HCT116 (cell line): ENCODE measurements at regions not wholly inside any gene's neighbourhood (a gene's known extent, or its start where the extent isn't known, plus 50 kb on each side); places are given as distances from the start of the nearest gene placed in this dataset.

ENCODE experiments used
- ATAC-seq: fragments of 200-7000 bp; cut with Tn5 transposase; 2 replicates; pipeline ENCODE4 v1.9.1; 2020; ENCODE audit warnings: mild to moderate bottlenecking, moderate library complexity
- BruUV-seq: library from RNA; stranded (reverse); fragments of 400-500 nt; replicated peaks from 2 replicates; lab custom pipeline; 2021; lab: Mats Ljungman, UMichigan
- CTCF ChIA-PET: fragments of 300-600 bp; sonication (Branson Sonifier 250); formaldehyde crosslinking; loops from one replicate; lab custom pipeline; 2021; ENCODE audit warnings: antibody characterized with exemption; lab: Charles Lee
- POLR2A ChIA-PET: fragments of 300-600, 350-600 bp; sonication (Branson Sonifier 250); formaldehyde crosslinking; loops from one replicate; lab custom pipeline; 2021; ENCODE audit warnings: antibody characterized with exemption; lab: Charles Lee
- RAD21 ChIA-PET, 2 experiments: fragments of 300-600 bp; sonication (Branson Sonifier 250); formaldehyde crosslinking; loops; one replicate each; lab custom pipeline; 2023; ENCODE audit warnings: low total read pairs in 2 of 2; ENCODE audit not compliant: uncharacterized antibody in 2 of 2, unreplicated experiment in 2 of 2, low non-redundant PET in 1 of 2; lab: Charles Lee
- DNase-seq: peaks from one replicate; pipeline ENCODE4 v3.0.0-alpha.2; 2010; ENCODE audit warnings: low read depth, low spot score
- H2AFZ ChIP-seq: fragments of 200-600 bp; shearing (Covaris generic), sonication (generic); 2 replicates; pipeline ENCODE4 v1.6.1; 2017; ENCODE audit warnings: low read depth, mixed run types, mixed read lengths, antibody characterized with exemption, low read length; ENCODE audit not compliant: poor library complexity, severe bottlenecking
- H3K27ac ChIP-seq: 2 replicates; pipeline ENCODE4 v1.5.1; 2012; ENCODE audit warnings: low read depth, low read length
- H3K27me3 ChIP-seq: fragments of 200-600 bp; sonication (generic); 2 replicates; pipeline ENCODE4 v1.6.1; 2016; ENCODE audit warnings: mixed run types, low read length, mixed read lengths; ENCODE audit not compliant: insufficient read depth
- H3K36me3 ChIP-seq, 2 experiments: fragments of 200-500 bp in 1 of 2; fragments of 200-600 bp in 1 of 2; sonication (Bioruptor generic) in 1 of 2; sonication (generic) in 1 of 2; 2 replicates each; pipeline versions ENCODE4 v1.5.1 to v1.6.1; 2014 to 2016; ENCODE audit warnings: low read length in 2 of 2, inconsistent platforms in 1 of 2, mixed read lengths in 1 of 2, mixed run types in 1 of 2; ENCODE audit not compliant: insufficient read depth in 2 of 2, control insufficient read depth in 1 of 2
- H3K4me1 ChIP-seq, 2 experiments: fragments of 200-600 bp in 1 of 2; sonication (generic) in 1 of 2; 2 replicates each; pipeline versions ENCODE4 v1.5.1 to v1.6.1; 2012 to 2017; ENCODE audit warnings: low read length in 2 of 2, inconsistent platforms in 1 of 2, mild to moderate bottlenecking in 1 of 2, mixed read lengths in 1 of 2, mixed run types in 1 of 2, moderate library complexity in 1 of 2; ENCODE audit not compliant: insufficient read depth in 2 of 2, control insufficient read depth in 1 of 2
- H3K4me2 ChIP-seq: fragments of 200-600 bp; sonication (generic); 2 replicates; pipeline ENCODE4 v1.6.1; 2017; ENCODE audit warnings: mixed run types, low read length, mixed read lengths
- H3K4me3 ChIP-seq, 2 experiments: fragments of 200-600 bp in 1 of 2; sonication (generic) in 1 of 2; replicated peaks in 1 of 2; 2 replicates each; pipeline ENCODE4 v1.5.1; 2011 to 2016; ENCODE audit warnings: low read length in 2 of 2, control low read depth in 1 of 2, low read depth in 1 of 2, mild to moderate bottlenecking in 1 of 2, mixed read lengths in 1 of 2, mixed run types in 1 of 2
- H3K79me2 ChIP-seq: fragments of 200-600 bp; sonication (generic); 2 replicates; pipeline ENCODE4 v1.6.1; 2017; ENCODE audit warnings: mild to moderate bottlenecking, mixed run types, low read length, moderate library complexity, mixed read lengths; ENCODE audit not compliant: insufficient read depth
- H3K9ac ChIP-seq: fragments of 200-600 bp; sonication (generic); 2 replicates; pipeline ENCODE4 v1.6.1; 2016; ENCODE audit warnings: low read length, mixed read lengths
- H3K9me2 ChIP-seq: fragments of 200-600 bp; sonication (generic), shearing (Covaris generic); 2 replicates; pipeline ENCODE4 v1.6.1; 2017; ENCODE audit warnings: mixed run types, mild to moderate bottlenecking, moderate library complexity; ENCODE audit not compliant: insufficient read depth
- H3K9me3 ChIP-seq, 2 experiments: fragments of 200-500 bp in 1 of 2; fragments of 200-600 bp in 1 of 2; sonication (Bioruptor generic) in 1 of 2; sonication (generic) in 1 of 2; 2 replicates each; pipeline ENCODE4 v1.6.1; 2014 to 2017; ENCODE audit warnings: low read length in 2 of 2, mixed read lengths in 2 of 2, inconsistent platforms in 1 of 2, low read depth in 1 of 2, mild to moderate bottlenecking in 1 of 2, mixed run types in 1 of 2, moderate library complexity in 1 of 2; ENCODE audit not compliant: control insufficient read depth in 1 of 2, insufficient read depth in 1 of 2
- H4K20me1 ChIP-seq: fragments of 200-600 bp; sonication (generic), shearing (Covaris generic); 2 replicates; pipeline ENCODE4 v1.6.1; 2017; ENCODE audit warnings: mixed run types, mild to moderate bottlenecking, moderate library complexity; ENCODE audit not compliant: insufficient read depth
- CBX3 ChIP-seq: IDR thresholded peaks from 2 replicates; pipeline ENCODE4 v1.6.1; 2012; ENCODE audit warnings: low read depth
- CEBPB ChIP-seq: IDR thresholded peaks from 2 replicates; pipeline ENCODE4 v1.6.1; 2012; ENCODE audit warnings: low read depth
- CTCF ChIP-seq, 3 experiments: fragments of 200-600 bp in 1 of 3; sonication (generic) in 1 of 3; IDR thresholded peaks in 2 of 3; conservative IDR thresholded peaks in 1 of 3; 2 replicates each; pipeline ENCODE4 v1.5.1; 2012 to 2017; ENCODE audit warnings: low read depth in 2 of 3, low read length in 2 of 3, antibody characterized with exemption in 1 of 3, borderline replicate concordance in 1 of 3, control low read depth in 1 of 3, mild to moderate bottlenecking in 1 of 3, mixed read lengths in 1 of 3, mixed run types in 1 of 3, moderate library complexity in 1 of 3; ENCODE audit not compliant: insufficient read depth in 1 of 3
- EGR1 ChIP-seq: IDR thresholded peaks from 2 replicates; pipeline ENCODE4 v1.6.1; 2012; ENCODE audit warnings: low read depth
- ELF1 ChIP-seq: IDR thresholded peaks from 2 replicates; pipeline ENCODE4 v1.6.1; 2012; ENCODE audit warnings: low read depth, borderline replicate concordance
- EZH2 ChIP-seq: fragments of 200-600 bp; sonication (generic); IDR thresholded peaks from 2 replicates; pipeline ENCODE4 v1.6.1; 2017; ENCODE audit warnings: antibody characterized with exemption, mixed run types
- EZH2phosphoT487 ChIP-seq: fragments of 200-600 bp; IDR thresholded peaks from 2 replicates; pipeline ENCODE4 v1.6.1; 2018; ENCODE audit warnings: antibody characterized with exemption, borderline replicate concordance
- MAX ChIP-seq: IDR thresholded peaks from 2 replicates; pipeline ENCODE4 v1.6.1; 2012
- POLR2A ChIP-seq: IDR thresholded peaks from 2 replicates; pipeline ENCODE4 v1.7.0; 2011; ENCODE audit warnings: borderline replicate concordance; ENCODE audit not compliant: insufficient read depth, insufficient read length; ENCODE audit errors: extremely low read depth
- REST ChIP-seq: IDR thresholded peaks from 2 replicates; pipeline ENCODE4 v1.6.1; 2012; ENCODE audit warnings: low read depth
- SIN3A ChIP-seq: IDR thresholded peaks from 2 replicates; pipeline ENCODE4 v1.6.1; 2012; ENCODE audit warnings: low read depth
- SP1 ChIP-seq: IDR thresholded peaks from 2 replicates; pipeline ENCODE4 v1.6.1; 2012; ENCODE audit warnings: low read depth
- SRF ChIP-seq: IDR thresholded peaks from 2 replicates; pipeline ENCODE4 v1.6.1; 2012; ENCODE audit warnings: low read depth
- YY1 ChIP-seq: IDR thresholded peaks from 2 replicates; pipeline ENCODE4 v1.6.1; 2011; ENCODE audit warnings: low read length, low read depth, moderate library complexity, mild to moderate bottlenecking; ENCODE audit not compliant: insufficient replicate concordance; ENCODE audit errors: extremely low read depth
- ZBTB33 ChIP-seq: IDR thresholded peaks from 2 replicates; pipeline ENCODE4 v1.6.1; 2011; ENCODE audit warnings: mild to moderate bottlenecking, low read length, moderate library complexity; ENCODE audit not compliant: insufficient replicate concordance; ENCODE audit errors: extremely low read depth
- ZFX ChIP-seq: fragments of 450-650 bp; IDR thresholded peaks from 2 replicates; pipeline ENCODE4 v1.6.1; 2017
- ZNF274 ChIP-seq: fragments of 200-500 bp; sonication (Bioruptor generic); IDR thresholded peaks from 2 replicates; pipeline ENCODE4 v1.6.1; 2014; ENCODE audit warnings: mild to moderate bottlenecking, low read depth, low read length, inconsistent platforms
- intact Hi-C: fragments of 100-400 bp; cut with micrococcal nuclease; formaldehyde crosslinking; loops from 2 replicates; pipeline ENCODE4 v1.10.0; 2022

- ChIA-PET CTCF (interaction anchor here (2.6 kb wide), 1 partner anchor 287 kb away, joined by 8 read pairs; no protein-coding TSS in a partner anchor), RAD21 (no interaction called here), POLR2A (no interaction called here)
- Histone ChIP-seq H4K20me1 (no peaks in the 10 kb centered on the region), H3K9me3 (no peaks in the 10 kb centered on the region; a peak in 1 of 4 replicates), H3K4me3 (no peak overlapping the region), H3K4me2 (no peak overlapping the region), H2AFZ (no peak overlapping the region), H3K27me3 (no peaks in the 10 kb centered on the region), H3K36me3 (no peaks in the 10 kb centered on the region), H3K4me1 (no peaks in the 10 kb centered on the region), H3K79me2 (no peaks in the 10 kb centered on the region), H3K9me2 (no peaks in the 10 kb centered on the region), H3K9ac (no peak overlapping the region), H3K27ac (no peak overlapping the region)
- intact Hi-C loops: loop anchor here (5.0 kb wide), 1 partner anchor 285 kb away; no protein-coding TSS in a partner anchor
- ATAC-seq: no peak
- BruUV-seq: no TSS peak
- TF ChIP-seq MAX: no peak
- TF ChIP-seq EGR1: no peak
- TF ChIP-seq SIN3A: no peak
- TF ChIP-seq CBX3: no peak
- no peak for TF ChIP-seq SP1
- no peak for TF ChIP-seq ZBTB33
- TF ChIP-seq SRF: no peak
- TF ChIP-seq ELF1: no peak
- no peak for TF ChIP-seq EZH2phosphoT487
- TF ChIP-seq CTCF (IDR thresholded peaks at IDR 0.05 in 2 of 3, conservative IDR thresholded peaks at IDR 0.05 in 1 of 3; ENCODE audit: borderline replicate concordance in 1 of 3, insufficient read depth in 1 of 3, low read depth in 2 of 3, low read length in 2 of 3): no peak
- no peak for TF ChIP-seq POLR2A
- no peak for TF ChIP-seq EZH2
- TF ChIP-seq REST: no peak
- no peak for TF ChIP-seq YY1
- TF ChIP-seq ZNF274: no peak
- TF ChIP-seq CEBPB: no peak
- no peak for TF ChIP-seq ZFX
- DNase-seq: no peak
Observed at GRCh38 chr6:165726965-165727381, 63.9 kb upstream of the PDE10A start.
